Peyer's patch (tissue), 4 donors: ENCODE measurements at regions not wholly inside any gene's neighbourhood (a gene's known extent, or its start where the extent isn't known, plus 50 kb on each side); places are given as distances from the start of the nearest gene placed in this dataset.

Experiments used
- CTCF ChIP-seq, 6 experiments: fragments of 450-650 bp in 4 of 6; fragments of 200-600 bp in 2 of 6; sonication (generic) in 1 of 6; IDR thresholded peaks; one replicate each; pipeline ENCODE4 v1.5.1; 2017 to 2019; ENCODE audit warnings: antibody characterized with exemption in 6 of 6, mild to moderate bottlenecking in 3 of 6, moderate library complexity in 1 of 6
- POLR2A ChIP-seq, 2 donors: fragments of 450-650 bp; IDR thresholded peaks; one replicate each; pipeline ENCODE4 v1.5.1; 2017; ENCODE audit warnings: antibody characterized with exemption in 2 of 2, mild to moderate bottlenecking in 2 of 2, moderate library complexity in 2 of 2

- no peak for TF ChIP-seq CTCF (IDR thresholded peaks at IDR 0.05)
- TF ChIP-seq POLR2A (IDR thresholded peaks at IDR 0.05), result no peak
Observed at GRCh38 chr6:133705066-133705465, 183.8 kb upstream of the TCF21 start.
